Sigmoid colon (tissue), 3 donors: ENCODE measurements at regions not wholly inside any gene's neighbourhood (a gene's known extent, or its start where the extent isn't known, plus 50 kb on each side); places are given as distances from the start of the nearest gene placed in this dataset.
"Not testable (repeated sequence)": the region's sequence is repeated elsewhere in the genome, so short reads cannot be mapped to it uniquely, and the experiment has no call there.

ENCODE experiments used
- CTCF ChIP-seq, 4 experiments: fragments of 450-650 bp in 3 of 4; fragments of 200-600 bp in 1 of 4; IDR thresholded peaks; one replicate each; pipeline ENCODE4 v1.5.1; 2016 to 2019; ENCODE audit warnings: antibody characterized with exemption in 4 of 4, mild to moderate bottlenecking in 3 of 4, moderate library complexity in 2 of 4
- POLR2A ChIP-seq, 2 donors: fragments of 450-650 bp; IDR thresholded peaks; one replicate each; pipeline ENCODE4 v1.6.1; 2016; ENCODE audit warnings: antibody characterized with exemption in 2 of 2, mild to moderate bottlenecking in 2 of 2, moderate library complexity in 2 of 2

- not testable (repeated sequence) for TF ChIP-seq POLR2A, CTCF (IDR thresholded peaks at IDR 0.05)
Measured at GRCh38 chr16:33595074-33595473, 135.7 kb downstream of the TP53TG3F start.
